Upper lobe of left lung (tissue), 6 donors: ENCODE measurements at regions not wholly inside any gene's neighbourhood (a gene's known extent, or its start where the extent isn't known, plus 50 kb on each side); places are given as distances from the start of the nearest gene placed in this dataset.

Experiments
- ATAC-seq, 2 donors: fragments of 200-7000 bp; cut with Tn5 transposase; one replicate each; pipeline ENCODE4 v1.9.1; 2022; ENCODE audit warnings: mild to moderate bottlenecking in 2 of 2, moderate library complexity in 2 of 2; ENCODE audit not compliant: low FRiP score in 2 of 2
- DNase-seq, 2 donors: peaks; one replicate each; pipeline ENCODE4 v3.0.0-alpha.2; 2019 to 2020
- H3K27ac ChIP-seq, 4 donors: fragments of 200-600 bp; sonication (generic); one replicate each; pipeline ENCODE4 v1.5.1; 2016 to 2019
- H3K27me3 ChIP-seq, 4 donors: fragments of 200-600 bp; sonication (generic); one replicate each; pipeline ENCODE4 v1.5.1; 2017 to 2019
- H3K36me3 ChIP-seq, 4 donors: fragments of 200-600 bp; sonication (generic); one replicate each; pipeline ENCODE4 v1.5.1; 2016 to 2019
- H3K4me1 ChIP-seq, 4 donors: fragments of 200-600 bp; sonication (generic); one replicate each; pipeline ENCODE4 v1.5.1; 2018 to 2019
- H3K4me3 ChIP-seq, 4 donors: fragments of 200-600 bp; sonication (generic); one replicate each; pipeline ENCODE4 v1.5.1; 2017 to 2019; ENCODE audit warnings: mild to moderate bottlenecking in 2 of 4, moderate library complexity in 1 of 4
- H3K9me3 ChIP-seq, 4 donors: fragments of 200-600 bp; sonication (generic); one replicate each; pipeline ENCODE4 v1.5.1; 2018 to 2019
- CTCF ChIP-seq, 6 experiments: fragments of 450-650 bp in 4 of 6; fragments of 200-600 bp in 2 of 6; sonication (generic) in 2 of 6; IDR thresholded peaks; one replicate each; pipeline ENCODE4 v1.5.1; 2016 to 2019; ENCODE audit warnings: antibody characterized with exemption in 6 of 6
- EP300 ChIP-seq, 4 donors: sonication (generic); formaldehyde crosslinking; IDR thresholded peaks; one replicate each; pipeline ENCODE4 v1.5.1; 2017; ENCODE audit warnings: antibody characterized with exemption in 4 of 4, control low read depth in 2 of 4
- POLR2A ChIP-seq, 4 donors: fragments of 450-650 bp; IDR thresholded peaks; one replicate each; pipeline ENCODE4 v1.5.1; 2016 to 2017; ENCODE audit warnings: antibody characterized with exemption in 4 of 4, mild to moderate bottlenecking in 2 of 4
- POLR2AphosphoS5 ChIP-seq, 2 donors: sonication (generic); formaldehyde crosslinking; IDR thresholded peaks; one replicate each; pipeline ENCODE4 v1.5.1; 2017; ENCODE audit warnings: antibody characterized with exemption in 2 of 2
- WGBS, 2 donors: methylation state at CpG; one replicate each; pipeline ENCODE4 v1.1.5; 2017 to 2018; 5-methylcytosine and 5-hydroxymethylcytosine counted together
- donor health status: DM: no; HTN: no; CAD: no; lungs with moderate emphysema.
- donor health status: DM: no; HTN: yes; CAD: no; lungs with severe emphysema.

GRCh38 chr12:67413577-67413976 is 144.4 kb downstream of the CAND1 start:
- no peaks in the 10 kb centered on the region for H3K4me1 ChIP-seq
- TF ChIP-seq EP300 (IDR thresholded peaks at IDR 0.05) = no peak
- no peak overlapping the region for H3K27ac ChIP-seq
- WGBS, 2 donors = 77 to 95% methylated on average over 4 of the region's 4 CpGs
- no peak overlapping the region for H3K4me3 ChIP-seq
- no peaks in the 10 kb centered on the region for H3K9me3 ChIP-seq
- DNase-seq (no peak), ATAC-seq (no peak)
- no peaks in the 10 kb centered on the region for H3K27me3 ChIP-seq
- no peaks in the 10 kb centered on the region for H3K36me3 ChIP-seq

GRCh38 chr12:67414011-67414715 is 145.0 kb downstream of the CAND1 start:
- no peak overlapping the region for H3K27ac ChIP-seq
- no peak overlapping the region for H3K4me3 ChIP-seq
- DNase-seq (no peak), ATAC-seq (no peak)
- H3K4me1 ChIP-seq = no peaks in the 10 kb centered on the region
- no peak for TF ChIP-seq POLR2AphosphoS5 (IDR thresholded peaks at IDR 0.05)
- TF ChIP-seq POLR2A (IDR thresholded peaks at IDR 0.05) = no peak
- no peak for TF ChIP-seq EP300 (IDR thresholded peaks at IDR 0.05)
- no peaks in the 10 kb centered on the region for H3K27me3 ChIP-seq
- no peaks in the 10 kb centered on the region for H3K36me3 ChIP-seq
- 75 to 77% methylated on average over 6 of the region's 6 CpGs for WGBS, 2 donors
- H3K9me3 ChIP-seq = no peaks in the 10 kb centered on the region

- no peak for TF ChIP-seq POLR2A (IDR thresholded peaks at IDR 0.05)
- TF ChIP-seq POLR2AphosphoS5 (IDR thresholded peaks at IDR 0.05) = no peak
- peak in 1 of 6 experiments; percentile 14 for TF ChIP-seq CTCF (IDR thresholded peaks at IDR 0.05)
- TF ChIP-seq EP300 (IDR thresholded peaks at IDR 0.05) = no peak
- 44 to 47% methylated on average over 4 of the region's 4 CpGs for WGBS, 2 donors
- Histone ChIP-seq H3K9me3 (no peaks in the 10 kb centered on the region), H3K27me3 (no peaks in the 10 kb centered on the region), H3K4me3 (no peak overlapping the region), H3K27ac (no peak overlapping the region), H3K4me1 (no peaks in the 10 kb centered on the region), H3K36me3 (no peaks in the 10 kb centered on the region)
- no peak for DNase-seq
- ATAC-seq = peak in 1 of 2 donors; percentile 83
Measured at GRCh38 chr12:67415473-67415872, 146.3 kb downstream of the CAND1 start.

- Histone ChIP-seq H3K4me3 (no peak overlapping the region), H3K9me3 (no peaks in the 10 kb centered on the region), H3K36me3 (no peaks in the 10 kb centered on the region), H3K27ac (no peak overlapping the region), H3K4me1 (no peaks in the 10 kb centered on the region), H3K27me3 (no peaks in the 10 kb centered on the region)
- 96 to 97% methylated on average over 6 to 7 of the region's 7 CpGs for WGBS, 2 donors
- TF ChIP-seq CTCF (IDR thresholded peaks at IDR 0.05) (no peak), POLR2A (IDR thresholded peaks at IDR 0.05) (no peak), EP300 (IDR thresholded peaks at IDR 0.05) (no peak), POLR2AphosphoS5 (IDR thresholded peaks at IDR 0.05) (no peak)
- no peak for DNase-seq
- no peak for ATAC-seq
Measured at GRCh38 chr12:67419810-67420209, 150.7 kb downstream of the CAND1 start.

- no peak for TF ChIP-seq POLR2A (IDR thresholded peaks at IDR 0.05)
- TF ChIP-seq POLR2AphosphoS5 (IDR thresholded peaks at IDR 0.05) = no peak
- no peak for TF ChIP-seq EP300 (IDR thresholded peaks at IDR 0.05)
- TF ChIP-seq CTCF (IDR thresholded peaks at IDR 0.05) = no peak
- Histone ChIP-seq H3K9me3 (no peaks in the 10 kb centered on the region), H3K27ac (no peak overlapping the region), H3K4me3 (no peak overlapping the region), H3K27me3 (no peaks in the 10 kb centered on the region), H3K4me1 (no peaks in the 10 kb centered on the region), H3K36me3 (no peaks in the 10 kb centered on the region)
- ATAC-seq (no peak), DNase-seq (no peak)
- WGBS, 2 donors = 78 to 84% methylated on average over 3 of the region's 3 CpGs
Measured at GRCh38 chr12:67420506-67420905, 151.3 kb downstream of the CAND1 start.

- 91 to 98% methylated on average over 3 of the region's 3 CpGs for WGBS, 2 donors
- ATAC-seq = no peak
Measured at GRCh38 chr12:67422081-67422480, 152.9 kb downstream of the CAND1 start.

More at GRCh38 chr12:67422081-67422480, 152.9 kb downstream of the CAND1 start:
- no peak for DNase-seq
- no peaks in the 10 kb centered on the region for H3K36me3 ChIP-seq
- H3K9me3 ChIP-seq = no peaks in the 10 kb centered on the region
- no peak overlapping the region for H3K4me3 ChIP-seq
- peaks cover 0 to 10% (median 2%) of the 10 kb centered on the region in 4 donors for H3K4me1 ChIP-seq
- H3K27me3 ChIP-seq = no peaks in the 10 kb centered on the region
- TF ChIP-seq EP300 (IDR thresholded peaks at IDR 0.05) (no peak), CTCF (IDR thresholded peaks at IDR 0.05) (no peak), POLR2AphosphoS5 (IDR thresholded peaks at IDR 0.05) (no peak), POLR2A (IDR thresholded peaks at IDR 0.05) (no peak)
- H3K27ac ChIP-seq = no peak overlapping the region
